ENCODE measurements at regions not wholly inside any gene's neighbourhood (a gene's known extent, or its start where the extent isn't known, plus 50 kb on each side); places are given as distances from the start of the nearest gene placed in this dataset.
"Not testable (repeated sequence)": the region's sequence is repeated elsewhere in the genome, so short reads cannot be mapped to it uniquely, and the experiment has no call there.

GRCh38 chr12:13345722-13346121 lies 149.2 kb downstream of the EMP1 start:
- intact Hi-C loops (cut with micrococcal nuclease) = loop anchor here (5.0 kb wide), 1 partner anchor 127 kb away; no protein-coding TSS in a partner anchor
- Mint-ChIP-seq H3K27me3 (peaks cover 36% of the 10 kb centered on the region), H3K4me3 (no peak overlapping the region), H3K27ac (no peak overlapping the region), H3K36me3 (no peaks in the 10 kb centered on the region), H3K9me3 (no peaks in the 10 kb centered on the region), H3K4me1 (ENCODE audit: low read depth) (peaks cover 11% of the 10 kb centered on the region)
- POLR2A ChIA-PET = interaction anchor here (0.7 kb wide), 1 partner anchor 301 kb away, joined by 3 read pairs; no protein-coding TSS in a partner anchor
- no peak for DNase-seq
- CTCF ChIA-PET = interaction anchor here (0.7 to 2.1 kb wide), 3 partner anchors 8 to 192 kb away, joined by 3 to 11 read pairs (median 5); no protein-coding TSS in a partner anchor

GRCh38 chr12:13343375-13343774 lies 146.8 kb downstream of the EMP1 start:
- CTCF ChIA-PET = interaction anchor here (0.5 kb wide), 1 partner anchor 131 kb away, joined by 3 read pairs; no protein-coding TSS in a partner anchor
- intact Hi-C loops (cut with micrococcal nuclease) = no loop called here
- Mint-ChIP-seq H3K36me3 (no peaks in the 10 kb centered on the region), H3K27me3 (peaks cover 29% of the 10 kb centered on the region), H3K4me1 (ENCODE audit: low read depth) (peaks cover 11% of the 10 kb centered on the region), H3K27ac (no peak overlapping the region), H3K4me3 (no peak overlapping the region), H3K9me3 (no peaks in the 10 kb centered on the region)
- DNase-seq = no peak
- POLR2A ChIA-PET = no interaction called here

- CTCF ChIA-PET = no interaction called here
Observed at GRCh38 chr12:13342971-13343370, 146.4 kb downstream of the EMP1 start.

GRCh38 chr12:13340149-13340548 lies 143.6 kb downstream of the EMP1 start:
- CTCF ChIA-PET = no interaction called here
- peaks cover 6% of the 10 kb centered on the region for H3K4me1 Mint-ChIP-seq (ENCODE audit: low read depth)
- peaks cover 27% of the 10 kb centered on the region for H3K27me3 Mint-ChIP-seq

More at GRCh38 chr12:13342971-13343370, 146.4 kb downstream of the EMP1 start:
- Mint-ChIP-seq H3K27ac (no peak overlapping the region), H3K9me3 (no peaks in the 10 kb centered on the region), H3K4me3 (no peak overlapping the region), H3K4me1 (ENCODE audit: low read depth) (peaks cover 11% of the 10 kb centered on the region), H3K27me3 (peaks cover 26% of the 10 kb centered on the region), H3K36me3 (no peaks in the 10 kb centered on the region)
- intact Hi-C loops (cut with micrococcal nuclease) = no loop called here
- POLR2A ChIA-PET = no interaction called here
- DNase-seq = peak; percentile 47

GRCh38 chr12:13339538-13339937 lies 143.0 kb downstream of the EMP1 start:
- Mint-ChIP-seq H3K36me3 (no peaks in the 10 kb centered on the region), H3K27ac (no peak overlapping the region), H3K4me1 (ENCODE audit: low read depth) (peaks cover 6% of the 10 kb centered on the region), H3K9me3 (no peaks in the 10 kb centered on the region), H3K27me3 (peaks cover 22% of the 10 kb centered on the region), H3K4me3 (no peak overlapping the region)
- intact Hi-C loops (cut with micrococcal nuclease) = no loop called here
- ChIA-PET POLR2A (no interaction called here), CTCF (no interaction called here)
- DNase-seq = no peak

More at GRCh38 chr12:13340149-13340548, 143.6 kb downstream of the EMP1 start:
- H3K4me3 Mint-ChIP-seq = no peak overlapping the region
- intact Hi-C loops (cut with micrococcal nuclease) = no loop called here
- no peaks in the 10 kb centered on the region for H3K9me3 Mint-ChIP-seq
- POLR2A ChIA-PET = no interaction called here
- H3K36me3 Mint-ChIP-seq = no peaks in the 10 kb centered on the region
- DNase-seq = no peak
- no peak overlapping the region for H3K27ac Mint-ChIP-seq

- H3K4me3 Mint-ChIP-seq = no peak overlapping the region
- H3K27me3 Mint-ChIP-seq = peaks cover 22% of the 10 kb centered on the region
- POLR2A ChIA-PET = no interaction called here
- CTCF ChIA-PET = interaction anchor here (0.8 to 1.4 kb wide), 2 partner anchors 23 to 83 kb away, joined by 3 read pairs; no protein-coding TSS in a partner anchor
- H3K4me1 Mint-ChIP-seq (ENCODE audit: low read depth) = peaks cover 6% of the 10 kb centered on the region
- intact Hi-C loops (cut with micrococcal nuclease) = no loop called here
- H3K9me3 Mint-ChIP-seq = no peaks in the 10 kb centered on the region
- no peak for DNase-seq
- H3K36me3 Mint-ChIP-seq = no peaks in the 10 kb centered on the region
- no peak overlapping the region for H3K27ac Mint-ChIP-seq
Observed at GRCh38 chr12:13339091-13339490, 142.6 kb downstream of the EMP1 start.

- ChIA-PET CTCF (interaction anchor here (1.2 to 1.4 kb wide), 2 partner anchors 8 to 25 kb away, joined by 3 read pairs; no protein-coding TSS in a partner anchor), POLR2A (no interaction called here)
- Mint-ChIP-seq H3K9me3 (no peaks in the 10 kb centered on the region), H3K4me1 (ENCODE audit: low read depth) (no peaks in the 10 kb centered on the region), H3K27ac (no peak overlapping the region), H3K27me3 (peaks cover 21% of the 10 kb centered on the region), H3K36me3 (no peaks in the 10 kb centered on the region), H3K4me3 (no peak overlapping the region)
- intact Hi-C loops (cut with micrococcal nuclease) = no loop called here
- no peak for DNase-seq
Observed at GRCh38 chr12:13337791-13338190, 141.3 kb downstream of the EMP1 start.

GRCh38 chr12:13336216-13336615 lies 139.7 kb downstream of the EMP1 start:
- Mint-ChIP-seq H3K27me3 (peaks cover 15% of the 10 kb centered on the region), H3K4me1 (ENCODE audit: low read depth) (no peaks in the 10 kb centered on the region), H3K27ac (no peak overlapping the region), H3K36me3 (no peaks in the 10 kb centered on the region), H3K4me3 (no peak overlapping the region), H3K9me3 (no peaks in the 10 kb centered on the region)
- CTCF ChIA-PET = no interaction called here
- no peak for DNase-seq
- POLR2A ChIA-PET = no interaction called here
- intact Hi-C loops (cut with micrococcal nuclease) = no loop called here

GRCh38 chr12:13328535-13328934 lies 132.0 kb downstream of the EMP1 start:
- Mint-ChIP-seq H3K9me3 (peaks cover 3% of the 10 kb centered on the region), H3K27me3 (peaks cover 9% of the 10 kb centered on the region), H3K36me3 (no peaks in the 10 kb centered on the region), H3K4me3 (no peak overlapping the region), H3K4me1 (ENCODE audit: low read depth) (no peaks in the 10 kb centered on the region), H3K27ac (no peak overlapping the region)
- ChIA-PET POLR2A (no interaction called here), CTCF (interaction anchor here (0.9 to 1.6 kb wide), 2 partner anchors 34 to 72 kb away, joined by 3 to 4 read pairs; no protein-coding TSS in a partner anchor)
- intact Hi-C loops (cut with micrococcal nuclease) = no loop called here
- DNase-seq = no peak

GRCh38 chr12:13326076-13326475 lies 129.6 kb downstream of the EMP1 start:
- Mint-ChIP-seq H3K27me3 (peaks cover 6% of the 10 kb centered on the region), H3K36me3 (no peaks in the 10 kb centered on the region), H3K4me3 (no peak overlapping the region), H3K9me3 (peaks cover 2% of the 10 kb centered on the region), H3K27ac (no peak overlapping the region), H3K4me1 (ENCODE audit: low read depth) (no peaks in the 10 kb centered on the region)
- DNase-seq = no peak
- ChIA-PET CTCF (no interaction called here), POLR2A (no interaction called here)
- intact Hi-C loops (cut with micrococcal nuclease) = no loop called here

- H3K36me3 Mint-ChIP-seq; POLR2A ChIA-PET; H3K27me3 Mint-ChIP-seq; CTCF ChIA-PET; H3K9me3 Mint-ChIP-seq; DNase-seq; H3K4me3 Mint-ChIP-seq; H3K4me1 Mint-ChIP-seq (ENCODE audit: low read depth); H3K27ac Mint-ChIP-seq; intact Hi-C loops (cut with micrococcal nuclease): not testable (repeated sequence)
Observed at GRCh38 chr12:13325037-13325436, 128.5 kb downstream of the EMP1 start.

- ChIA-PET POLR2A (no interaction called here), CTCF (interaction anchor here (0.6 kb wide), 1 partner anchor 55 kb away, joined by 5 read pairs; no protein-coding TSS in a partner anchor)
- Mint-ChIP-seq H3K4me3 (no peak overlapping the region), H3K27me3 (peaks cover 11% of the 10 kb centered on the region), H3K27ac (no peak overlapping the region), H3K9me3 (no peaks in the 10 kb centered on the region), H3K4me1 (ENCODE audit: low read depth) (no peaks in the 10 kb centered on the region), H3K36me3 (no peaks in the 10 kb centered on the region)
- intact Hi-C loops (cut with micrococcal nuclease) = no loop called here
- no peak for DNase-seq
Observed at GRCh38 chr12:13318231-13319015, 121.9 kb downstream of the EMP1 start.

All from activated CD4-positive, alpha-beta memory T cell treated with anti-CD3 and anti-CD28 coated beads for 36 hours (primary cell).